K562 (cell line): ENCODE measurements at regions not wholly inside any gene's neighbourhood (a gene's known extent, or its start where the extent isn't known, plus 50 kb on each side); places are given as distances from the start of the nearest gene placed in this dataset.

Experiments used
- ATAC-seq: fragments of 200-7000 bp; cut with Tn5 transposase; 3 replicates; pipeline ENCODE4 v1.9.1; 2020; ENCODE audit warnings: moderate library complexity
- BruUV-seq: library from RNA; stranded (reverse); fragments of 400-500 nt; replicated peaks from 2 replicates; lab custom pipeline; 2021; lab: Mats Ljungman, UMichigan
- CTCF ChIA-PET: fragments of 300-600 bp; formaldehyde crosslinking; extraction: SDS; loops from one replicate; lab custom pipeline; 2021; ENCODE audit warnings: low intra/inter-chr PET ratio; lab: Yijun Ruan, JAX
- POLR2A ChIA-PET: fragments of 300-600, 350-650 bp; sonication (Branson Sonifier 250); formaldehyde crosslinking; extraction: SDS; loops from one replicate; lab custom pipeline; 2021; ENCODE audit warnings: antibody characterized with exemption, inconsistent platforms; lab: Yijun Ruan, JAX
- DNase-seq, 4 experiments: peaks; one replicate each; pipeline versions ENCODE4 v3.0.0 to v3.0.0-alpha.2; 2011 to 2018; ENCODE audit warnings: low spot score in 3 of 4, mixed read lengths in 3 of 4; ENCODE audit errors: extremely low read depth in 1 of 4
- FAIRE-seq: peaks from 2 replicates; lab custom pipeline; 2011; peaks lifted over from hg19 to GRCh38; lab: Jason Lieb, UNC
- H2AFZ ChIP-seq: 2 replicates; pipeline ENCODE4 v1.6.0; 2011; ENCODE audit warnings: low read depth, low read length, control low read depth, inconsistent platforms
- H3K27ac ChIP-seq: fragments of 200-600 bp; 3 replicates; pipeline ENCODE4 v1.8.0; 2011; ENCODE audit warnings: low read depth, mild to moderate bottlenecking, control low read depth, inconsistent platforms, low read length, moderate library complexity, mixed read lengths; ENCODE audit errors: extremely low read depth
- H3K27me3 ChIP-seq, 2 experiments: fragments of 300-600 bp in 1 of 2; 2 replicates in 1 of 2; 3 replicates in 1 of 2; pipeline versions ENCODE4 v1.6.0 to v1.8.0; 2011; ENCODE audit warnings: inconsistent platforms in 2 of 2, low read length in 2 of 2, mild to moderate bottlenecking in 1 of 2, mixed read lengths in 1 of 2, moderate library complexity in 1 of 2; ENCODE audit not compliant: control insufficient read depth in 2 of 2, insufficient read depth in 2 of 2
- H3K36me3 ChIP-seq: fragments of 300-600 bp; 3 replicates; pipeline ENCODE4 v1.8.0; 2011; ENCODE audit warnings: mild to moderate bottlenecking, low read length, inconsistent platforms; ENCODE audit not compliant: control insufficient read depth, insufficient read depth
- H3K4me1 ChIP-seq, 2 experiments: fragments of 200-600 bp in 1 of 2; replicated peaks in 1 of 2; 2 replicates in 1 of 2; 3 replicates in 1 of 2; pipeline versions ENCODE4 v1.5.1 to v1.8.0; 2011; ENCODE audit warnings: inconsistent platforms in 2 of 2, low read length in 2 of 2, mild to moderate bottlenecking in 1 of 2, mixed read lengths in 1 of 2, moderate library complexity in 1 of 2; ENCODE audit not compliant: control insufficient read depth in 2 of 2, insufficient read depth in 2 of 2
- H3K4me2 ChIP-seq: 2 replicates; pipeline ENCODE4 v1.6.1; 2011; ENCODE audit warnings: low read length, control low read depth, inconsistent platforms, mixed read lengths; ENCODE audit not compliant: insufficient read depth
- H3K4me3 ChIP-seq: fragments of 200-600 bp; sonication (generic), shearing (Covaris generic); 2 replicates; pipeline ENCODE4 v1.5.1; 2016; ENCODE audit warnings: control low read depth, inconsistent platforms
- H3K79me2 ChIP-seq: fragments of 200-600 bp; 3 replicates; pipeline ENCODE4 v1.8.0; 2011; ENCODE audit warnings: low read length, inconsistent platforms; ENCODE audit not compliant: control insufficient read depth, insufficient read depth
- H3K9ac ChIP-seq, 2 experiments: 2 replicates each; pipeline versions ENCODE4 v1.6.0 to v1.6.1; 2011; ENCODE audit warnings: low read depth in 2 of 2, low read length in 2 of 2, control low read depth in 1 of 2, inconsistent platforms in 1 of 2, mild to moderate bottlenecking in 1 of 2, mixed read lengths in 1 of 2; ENCODE audit not compliant: insufficient read depth in 1 of 2
- H3K9me1 ChIP-seq: one replicate; pipeline ENCODE4 v1.6.0; 2011; ENCODE audit warnings: inconsistent platforms, mild to moderate bottlenecking, low read length, moderate library complexity; ENCODE audit not compliant: control insufficient read depth, insufficient read depth
- H3K9me3 ChIP-seq: replicated peaks from 2 replicates; pipeline ENCODE4 v1.5.1; 2011; ENCODE audit warnings: low read depth, low read length, inconsistent platforms; ENCODE audit not compliant: control insufficient read depth, insufficient read depth
- H4K20me1 ChIP-seq: replicated peaks from 2 replicates; pipeline ENCODE4 v1.6.1; 2011; ENCODE audit warnings: low read length, inconsistent platforms, mixed read lengths; ENCODE audit not compliant: control insufficient read depth, insufficient read depth
- EGR1 ChIP-seq: fragments of 450-650 bp; conservative IDR thresholded peaks from 2 replicates; pipeline ENCODE4 v1.6.1; 2017; ENCODE audit warnings: mild to moderate bottlenecking
- KDM1A ChIP-seq, 2 experiments: fragments of 450-650 bp; IDR thresholded peaks; 2 replicates each; pipeline ENCODE4 v1.6.1; 2016; ENCODE audit warnings: mild to moderate bottlenecking in 2 of 2
- MAFF ChIP-seq: IDR thresholded peaks from 2 replicates; pipeline ENCODE4 v1.6.1; 2012; ENCODE audit warnings: low read length, improper control_type of control experiment
- TAF15 ChIP-seq: fragments of 200-400 bp; formaldehyde crosslinking; IDR thresholded peaks from 2 replicates; pipeline ENCODE4 v1.6.1; 2017; ENCODE audit warnings: mild to moderate bottlenecking, low read depth, low read length, moderate library complexity
- TFAP4 ChIP-seq: sonication (generic); formaldehyde crosslinking; IDR thresholded peaks from 2 replicates; pipeline ENCODE4 v1.8.0; 2022; ENCODE audit warnings: missing genetic modification reagents, mild to moderate bottlenecking, moderate library complexity, borderline replicate concordance
- TGIF2 ChIP-seq: sonication (generic); formaldehyde crosslinking; IDR thresholded peaks from 2 replicates; pipeline ENCODE4 v1.8.1; 2022; ENCODE audit warnings: mild to moderate bottlenecking, missing genetic modification reagents, moderate library complexity
- TOE1 ChIP-seq, 2 experiments: fragments of 450-650 bp in 1 of 2; sonication (generic) in 1 of 2; formaldehyde crosslinking in 1 of 2; IDR thresholded peaks; 2 replicates each; pipeline versions ENCODE4 v1.7.1 to v1.8.0; 2016 to 2022; ENCODE audit warnings: borderline replicate concordance in 2 of 2, mild to moderate bottlenecking in 2 of 2, antibody characterized with exemption in 1 of 2, inconsistent platforms in 1 of 2, low read depth in 1 of 2, missing genetic modification reagents in 1 of 2, moderate library complexity in 1 of 2
- ZBTB40 ChIP-seq, 2 experiments: fragments of 450-650 bp in 1 of 2; sonication (generic) in 1 of 2; formaldehyde crosslinking in 1 of 2; IDR thresholded peaks; 2 replicates each; pipeline versions ENCODE4 v1.7.1 to v1.9.0; 2016 to 2022; ENCODE audit warnings: inconsistent platforms in 1 of 2, mild to moderate bottlenecking in 1 of 2, missing genetic modification reagents in 1 of 2
- ZKSCAN1 ChIP-seq: fragments of 150-350 bp; IDR thresholded peaks from 2 replicates; pipeline ENCODE4 v1.6.1; 2016; ENCODE audit warnings: low read depth, low read length
- ZNF507 ChIP-seq: conservative IDR thresholded peaks from 2 replicates; pipeline ENCODE4 v1.6.1; 2017; ENCODE audit warnings: missing genetic modification characterization, missing compliant biosample characterization
- WGBS: fragments of 100-300 bp; shearing (Covaris generic); methylation state at CpG from one replicate; pipeline ENCODE4 v1.1.6; 2016; ENCODE audit warnings: low coverage, mixed read lengths; ENCODE audit not compliant: insufficient coverage; ENCODE audit errors: missing lambda C conversion rate; 5-methylcytosine and 5-hydroxymethylcytosine counted together
- in situ Hi-C: fragments of 300-500 bp; cut with MboI; formaldehyde crosslinking; loops from 4 replicates; pipeline ENCODE4 v1.15.0; 2018; ENCODE audit warnings: inconsistent platforms, mixed read lengths
- intact Hi-C: fragments of 100-400 bp; cut with micrococcal nuclease; formaldehyde crosslinking; loops from 2 replicates; pipeline ENCODE4 v1.14.2; 2022

- CTCF ChIA-PET: no interaction called here
- TF ChIP-seq KDM1A (IDR thresholded peaks at IDR 0.05) (peak in 1 of 2 experiments; percentile 69; a peak in 2 of 4 replicates), ZKSCAN1 (peak; percentile 56; the same call in 1 of the 2 replicates), TGIF2 (CRISPR knock-in tag) (0 out of 2 replicates have a peak, but pooled peaks have one; percentile 51), ZNF507 (no peak), TFAP4 (CRISPR knock-in tag) (0 out of 2 replicates have a peak, but pooled peaks have one; percentile 25), MAFF (no peak), ZBTB40 (IDR thresholded peaks at IDR 0.05) (no peak), ZBTB40 (CRISPR knock-in tag; IDR thresholded peaks at IDR 0.05) (no peak), TAF15 (no peak), TOE1 (IDR thresholded peaks at IDR 0.05; ENCODE audit: borderline replicate concordance) (no peak), TOE1 (CRISPR knock-in tag; IDR thresholded peaks at IDR 0.05; ENCODE audit: borderline replicate concordance, low read depth) (no peak), EGR1 (peak; percentile 77)
Measured at GRCh38 chr16:85174871-85175723, 62.8 kb upstream of the CIBAR2 start.

More at GRCh38 chr16:85174871-85175723, 62.8 kb upstream of the CIBAR2 start:
- H3K4me3 ChIP-seq: no peak overlapping the region
- FAIRE-seq (no peak), DNase-seq (no peak), ATAC-seq (no peak)
- BruUV-seq: no TSS peak
- H3K9me1 ChIP-seq: no peaks in the 10 kb centered on the region
- no peaks in the 10 kb centered on the region for H3K9me3 ChIP-seq
- no peak overlapping the region for H3K27ac ChIP-seq
- POLR2A ChIA-PET: interaction anchor here (0.8 to 1.8 kb wide), 5 partner anchors 8 to 17 kb away, joined by 3 to 11 read pairs (median 4); no protein-coding TSS in a partner anchor
- peaks cover 69% of the 10 kb centered on the region for H4K20me1 ChIP-seq
- intact Hi-C loops (no loop called here), in situ Hi-C loops (no loop called here)
- WGBS: 74% methylated on average over 25 of the region's 26 CpGs
- no peak overlapping the region for H2AFZ ChIP-seq
- peaks cover 48% of the 10 kb centered on the region; the same call in 1 of the 3 replicates for H3K36me3 ChIP-seq
- no peak overlapping the region for H3K4me2 ChIP-seq
- H3K4me1 ChIP-seq: peaks cover 43 to 71% of the 10 kb centered on the region in 2 experiments
- no peaks in the 10 kb centered on the region for H3K27me3 ChIP-seq
- H3K79me2 ChIP-seq: peaks cover 97% of the 10 kb centered on the region
- peak overlapping the region in 1 of 2 experiments; percentile 83; a peak in 2 of 4 replicates for H3K9ac ChIP-seq
